IPS-18a (cell line): ENCODE measurements at regions not wholly inside any gene's neighbourhood (a gene's known extent, or its start where the extent isn't known, plus 50 kb on each side); places are given as distances from the start of the nearest gene placed in this dataset.

Source experiments
- H3K27ac ChIP-seq: one replicate; pipeline ENCODE4 v1.5.1; 2013; ENCODE audit warnings: low read length
- H3K27me3 ChIP-seq: one replicate; pipeline ENCODE4 v1.6.1; 2013; ENCODE audit warnings: mild to moderate bottlenecking, low read length; ENCODE audit not compliant: control insufficient read depth, insufficient read depth
- H3K36me3 ChIP-seq: one replicate; pipeline ENCODE4 v1.6.1; 2013; ENCODE audit warnings: low read depth, low read length; ENCODE audit not compliant: control insufficient read depth
- H3K4me1 ChIP-seq: one replicate; pipeline ENCODE4 v1.6.1; 2013; ENCODE audit warnings: low read depth, low read length; ENCODE audit not compliant: control insufficient read depth
- H3K4me3 ChIP-seq: one replicate; pipeline ENCODE4 v1.5.1; 2013; ENCODE audit warnings: low read length
- H3K9ac ChIP-seq: one replicate; pipeline ENCODE4 v1.6.1; 2013; ENCODE audit warnings: mild to moderate bottlenecking, low read length, moderate library complexity
- H3K9me3 ChIP-seq: one replicate; pipeline ENCODE4 v1.6.1; 2013; ENCODE audit warnings: low read depth, low read length; ENCODE audit not compliant: control insufficient read depth

DNA sequence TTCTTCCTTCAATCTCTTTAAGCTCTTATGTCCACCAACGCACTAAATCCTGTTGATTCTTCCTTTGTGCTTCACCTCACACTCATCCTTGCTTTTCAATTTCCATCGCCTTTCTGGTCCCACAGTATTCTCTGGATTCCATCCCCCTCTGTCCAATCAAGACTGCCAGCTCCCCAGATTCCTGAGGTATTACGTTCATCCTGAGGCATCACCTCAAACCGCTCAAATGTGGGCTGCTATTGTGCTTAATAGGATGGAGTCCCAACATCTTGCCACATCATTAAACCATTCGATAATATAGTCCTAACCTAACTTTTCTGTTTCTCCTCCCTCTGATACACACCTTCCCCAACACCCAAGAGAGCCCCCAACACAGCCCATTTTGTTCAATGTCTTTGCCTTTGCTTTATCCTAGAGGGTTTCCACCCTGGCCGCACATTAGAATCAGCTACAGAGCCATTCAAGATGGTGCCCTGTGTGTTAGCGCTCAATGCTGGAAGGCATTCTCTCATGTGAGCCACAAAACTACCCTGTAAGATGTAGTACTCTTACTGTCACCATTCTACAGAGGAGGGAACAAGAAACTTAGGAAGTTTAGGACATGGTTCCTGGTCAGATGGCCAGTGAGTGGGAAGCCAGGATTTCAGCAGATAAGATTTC, 79.5 kb upstream of the LEP start:
- no peak overlapping the region for H3K4me3 ChIP-seq
- H3K4me1 ChIP-seq: peaks cover 13% of the 10 kb centered on the region
- H3K36me3 ChIP-seq: no peaks in the 10 kb centered on the region
- no peak overlapping the region for H3K27ac ChIP-seq
- peaks cover 37% of the 10 kb centered on the region for H3K27me3 ChIP-seq
- H3K9me3 ChIP-seq: no peaks in the 10 kb centered on the region
- no peak overlapping the region for H3K9ac ChIP-seq

- Histone ChIP-seq H3K27me3 (peaks cover 47% of the 10 kb centered on the region), H3K27ac (no peak overlapping the region), H3K36me3 (no peaks in the 10 kb centered on the region), H3K9me3 (no peaks in the 10 kb centered on the region), H3K9ac (no peak overlapping the region), H3K4me3 (no peak overlapping the region), H3K4me1 (peaks cover 13% of the 10 kb centered on the region)
These were observed 78.4 kb upstream of the LEP start for GRCh38 chr7:128162666-128163065.

GRCh38 chr7:128163473-128163872, 77.6 kb upstream of the LEP start:
- Histone ChIP-seq H3K36me3 (no peaks in the 10 kb centered on the region), H3K9me3 (no peaks in the 10 kb centered on the region), H3K27ac (no peak overlapping the region), H3K4me3 (no peak overlapping the region), H3K9ac (no peak overlapping the region), H3K4me1 (peaks cover 15% of the 10 kb centered on the region), H3K27me3 (peaks cover 55% of the 10 kb centered on the region)

GRCh38 chr7:128164061-128164954, 76.8 kb upstream of the LEP start:
- H3K9me3 ChIP-seq: no peaks in the 10 kb centered on the region

DNA sequence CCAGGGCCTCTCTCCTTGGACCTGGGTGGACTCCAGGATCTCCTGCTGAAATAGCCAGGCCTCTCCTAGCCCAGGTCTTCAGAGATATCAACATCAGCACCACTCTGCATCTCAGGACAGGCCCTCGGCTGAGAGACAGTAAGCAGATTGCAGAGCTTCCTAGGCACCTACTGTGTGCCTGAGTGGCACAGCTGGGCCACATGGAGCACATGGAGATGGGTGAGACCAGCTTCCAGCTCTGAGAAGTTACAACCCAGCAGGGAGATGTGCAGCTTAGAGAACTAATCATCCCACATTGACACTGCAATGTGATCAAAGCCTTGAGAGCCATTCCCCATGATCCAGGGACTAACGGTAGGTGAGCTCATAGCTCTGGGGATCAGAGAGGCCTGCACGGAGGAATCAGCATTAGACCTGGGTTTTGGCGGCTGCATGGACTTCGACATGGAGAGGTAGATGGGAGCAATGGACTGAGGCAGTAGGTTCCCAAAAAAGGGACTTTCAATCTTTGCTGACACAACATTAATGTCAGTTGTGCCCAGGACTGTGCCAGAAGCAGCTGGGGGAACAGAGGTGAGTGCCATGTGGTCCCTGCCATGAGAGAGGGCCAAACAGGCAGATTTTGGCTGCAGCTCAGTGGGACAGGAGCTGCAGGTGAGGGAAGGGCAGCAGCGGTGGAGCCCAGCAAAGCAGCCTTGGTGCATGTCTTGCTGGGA, 76.0 kb upstream of the LEP start:
- Histone ChIP-seq H3K27ac (no peak overlapping the region), H3K27me3 (peaks cover 72% of the 10 kb centered on the region), H3K4me1 (peaks cover 15% of the 10 kb centered on the region), H3K9ac (no peak overlapping the region), H3K4me3 (no peak overlapping the region), H3K9me3 (no peaks in the 10 kb centered on the region), H3K36me3 (no peaks in the 10 kb centered on the region)

More at GRCh38 chr7:128164061-128164954, 76.8 kb upstream of the LEP start:
- Histone ChIP-seq H3K4me1 (peaks cover 15% of the 10 kb centered on the region), H3K9ac (no peak overlapping the region), H3K27me3 (peaks cover 64% of the 10 kb centered on the region), H3K4me3 (no peak overlapping the region), H3K27ac (no peak overlapping the region), H3K36me3 (no peaks in the 10 kb centered on the region)

GRCh38 chr7:128165927-128166420, 75.1 kb upstream of the LEP start:
- no peak overlapping the region for H3K9ac ChIP-seq
- no peak overlapping the region for H3K27ac ChIP-seq
- peaks cover 15% of the 10 kb centered on the region for H3K4me1 ChIP-seq
- H3K9me3 ChIP-seq: no peaks in the 10 kb centered on the region
- H3K36me3 ChIP-seq: no peaks in the 10 kb centered on the region
- peaks cover 80% of the 10 kb centered on the region for H3K27me3 ChIP-seq
- H3K4me3 ChIP-seq: peak overlapping the region; percentile 62

DNA sequence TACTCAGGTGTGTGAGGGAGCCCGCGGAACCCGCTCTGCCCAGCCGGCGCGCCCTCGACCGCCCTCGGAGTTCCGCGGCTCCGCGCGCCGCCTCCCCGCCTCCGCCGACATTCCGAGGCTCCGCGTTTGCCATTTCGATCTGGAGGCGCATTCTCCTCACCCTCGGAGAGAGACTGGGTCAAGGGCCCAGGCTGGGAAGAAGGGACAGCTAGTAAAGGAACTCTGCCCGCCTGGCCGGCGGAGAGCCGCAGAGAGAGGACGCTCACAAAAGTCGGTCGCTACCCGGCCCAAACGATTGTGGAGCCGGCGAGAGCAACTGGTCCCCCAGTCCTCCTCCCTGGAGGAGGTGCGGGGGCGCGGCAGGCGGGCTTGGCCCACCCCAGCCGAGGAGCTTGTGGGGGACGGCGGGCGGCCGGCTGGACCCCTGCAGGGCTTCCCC, 74.5 kb upstream of the LEP start:
- Histone ChIP-seq H3K4me1 (peaks cover 15% of the 10 kb centered on the region), H3K27ac (no peak overlapping the region), H3K36me3 (no peaks in the 10 kb centered on the region), H3K27me3 (peaks cover 77% of the 10 kb centered on the region), H3K9me3 (no peaks in the 10 kb centered on the region), H3K9ac (no peak overlapping the region), H3K4me3 (peak overlapping the region; percentile 62)

DNA sequence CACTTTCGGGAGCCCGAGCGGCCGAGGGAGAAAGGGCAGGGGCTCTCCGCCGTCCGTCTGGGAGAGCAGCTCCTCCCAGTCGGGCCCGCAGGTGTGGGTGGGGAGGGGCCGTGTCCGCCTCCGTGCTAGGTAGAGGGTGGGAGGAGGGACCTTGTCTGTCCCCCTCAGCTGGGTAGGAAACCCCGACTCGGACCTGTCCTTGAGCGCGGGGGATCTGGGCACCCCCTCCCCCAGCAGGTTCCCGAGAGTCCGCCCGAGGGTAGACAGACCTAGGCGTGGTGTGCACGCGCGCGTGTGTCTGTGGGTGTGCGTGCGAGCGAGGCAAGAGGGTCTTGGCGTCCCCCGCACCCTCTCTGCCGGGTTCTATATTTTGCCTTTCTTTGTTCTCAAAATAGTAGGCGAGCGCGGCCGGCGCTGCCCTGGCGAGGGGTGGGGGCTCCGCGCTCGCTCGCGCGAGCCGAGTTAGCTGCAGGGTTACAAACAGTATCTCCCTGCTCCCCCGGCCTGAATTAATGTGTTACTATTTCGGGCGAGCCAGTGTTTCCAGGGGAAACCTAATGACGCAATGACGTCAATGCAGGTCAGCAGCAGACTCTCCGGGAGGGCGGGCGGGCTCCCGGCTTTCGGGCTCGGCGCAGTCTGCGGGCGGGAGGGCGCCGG, 73.9 kb upstream of the LEP start:
- peaks cover 76% of the 10 kb centered on the region for H3K27me3 ChIP-seq
- no peak overlapping the region for H3K27ac ChIP-seq

DNA sequence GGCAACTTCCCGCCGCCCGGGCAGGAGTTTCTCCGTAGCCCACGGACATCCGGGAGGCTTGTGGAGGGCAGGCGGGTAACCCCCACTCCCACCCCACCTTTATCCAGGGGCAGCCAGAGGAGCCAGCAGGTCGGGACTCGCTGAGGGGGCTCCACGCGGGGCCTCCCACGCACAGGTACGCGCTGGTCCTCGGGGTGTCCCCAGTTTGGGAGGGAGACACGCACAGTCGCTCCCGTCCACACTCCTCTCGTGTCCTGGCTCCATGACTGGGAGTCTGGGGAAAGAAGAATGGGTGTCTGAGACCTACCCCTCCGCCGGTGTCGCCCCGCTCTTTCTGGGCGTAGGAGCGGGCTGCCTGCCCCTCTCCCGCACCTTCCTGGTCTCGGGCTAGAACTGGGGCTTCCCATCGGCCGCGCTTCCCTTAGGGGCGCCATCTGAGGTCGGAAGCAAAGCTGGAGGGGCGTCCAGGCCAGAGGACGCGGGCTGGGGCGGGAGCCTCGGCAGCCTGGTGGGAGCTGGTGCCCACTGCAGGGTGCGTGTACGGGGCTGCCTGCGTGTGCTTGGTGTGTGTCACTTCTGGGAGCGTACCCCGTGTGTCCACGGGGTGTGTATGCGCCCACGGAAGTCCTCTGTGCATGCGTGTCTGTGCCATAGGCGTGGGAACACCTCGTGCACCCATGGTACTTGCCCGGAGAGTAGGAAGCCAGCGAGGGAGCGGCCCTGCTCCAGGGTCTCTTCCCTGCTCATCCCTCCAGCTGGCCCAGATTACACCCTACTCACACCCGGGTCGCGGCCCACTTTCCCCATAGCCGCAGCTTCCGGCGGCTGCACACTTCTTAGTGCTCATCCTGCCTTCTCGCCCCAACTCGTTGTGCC, 73.0 kb upstream of the LEP start:
- Histone ChIP-seq H3K9ac (no peak overlapping the region), H3K4me1 (peaks cover 15% of the 10 kb centered on the region), H3K27me3 (peaks cover 76% of the 10 kb centered on the region), H3K36me3 (no peaks in the 10 kb centered on the region), H3K27ac (no peak overlapping the region), H3K9me3 (no peaks in the 10 kb centered on the region), H3K4me3 (peak overlapping the region; percentile 62)

More for the DNA sequence above, 73.9 kb upstream of the LEP start:
- Histone ChIP-seq H3K4me1 (peaks cover 15% of the 10 kb centered on the region), H3K9me3 (no peaks in the 10 kb centered on the region), H3K4me3 (peak overlapping the region; percentile 62), H3K9ac (no peak overlapping the region), H3K36me3 (no peaks in the 10 kb centered on the region)

GRCh38 chr7:128168667-128169210, 72.3 kb upstream of the LEP start:
- Histone ChIP-seq H3K36me3 (no peaks in the 10 kb centered on the region), H3K27ac (no peak overlapping the region), H3K27me3 (peaks cover 73% of the 10 kb centered on the region), H3K9ac (no peak overlapping the region), H3K9me3 (no peaks in the 10 kb centered on the region), H3K4me1 (peaks cover 15% of the 10 kb centered on the region), H3K4me3 (peak overlapping the region; percentile 62)
